ENCODE measurements at regions not wholly inside any gene's neighbourhood (a gene's known extent, or its start where the extent isn't known, plus 50 kb on each side); places are given as distances from the start of the nearest gene placed in this dataset.

DNA sequence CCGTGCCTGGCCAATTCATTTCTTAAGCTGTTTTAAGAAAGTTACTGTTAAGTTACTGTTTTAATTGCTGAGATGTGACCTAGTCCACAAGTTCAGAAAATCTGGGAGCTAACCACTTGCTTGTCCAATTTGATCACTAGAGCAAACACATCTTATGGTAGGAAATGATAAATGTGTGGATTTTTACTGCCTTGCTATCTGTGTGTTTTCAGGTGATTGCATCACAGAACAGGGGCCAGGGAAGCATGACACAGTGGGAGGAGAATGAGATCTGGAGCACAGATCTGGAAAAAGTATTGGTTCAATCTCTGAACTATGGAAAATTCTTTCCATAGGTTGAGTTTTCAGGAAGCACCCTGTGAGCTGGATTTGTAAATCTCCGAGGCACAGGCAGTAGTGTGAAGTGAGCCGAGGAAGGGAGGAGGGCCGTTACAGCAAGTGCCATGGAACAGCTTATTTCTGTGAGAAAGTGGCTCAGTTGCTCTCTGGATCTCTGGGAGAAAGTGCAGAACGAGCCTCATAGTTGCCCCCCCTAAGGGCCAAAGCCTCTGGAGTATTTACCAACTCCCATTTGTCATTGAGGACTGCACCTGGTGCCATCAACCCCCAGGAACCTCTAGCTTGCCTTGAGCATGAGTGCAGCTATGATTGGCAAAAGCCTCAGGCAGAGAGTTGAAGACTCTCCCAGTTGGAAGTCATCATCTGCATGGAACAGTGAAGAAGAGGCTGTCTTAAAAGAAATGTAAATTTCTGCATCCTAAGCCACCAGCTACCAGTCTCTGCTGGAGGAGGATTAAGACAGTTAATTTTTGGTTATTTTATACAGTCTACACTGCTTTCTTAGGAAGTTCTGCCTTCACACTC is 161.8 kb upstream of the CLINT1 start:
- H3K9ac ChIP-seq (ENCODE audit: low read length), result no peak overlapping the region
- H2AFZ ChIP-seq (ENCODE audit: low read length), result no peak overlapping the region
- no peaks in the 10 kb centered on the region for H3K4me1 ChIP-seq (ENCODE audit: low read length)
- H3K4me2 ChIP-seq (ENCODE audit: low read depth, low read length), result no peak overlapping the region
- H4K20me1 ChIP-seq (ENCODE audit: insufficient read depth, low read length), result no peaks in the 10 kb centered on the region
- TF ChIP-seq EZH2 (optimal IDR thresholded peaks at IDR 0.05; ENCODE audit: low read depth, low read length), result no peak
- no peak for TF ChIP-seq EZH2phosphoT487 (IDR thresholded peaks at IDR 0.05; ENCODE audit: low read length)
- no peak overlapping the region for H3K4me3 ChIP-seq (ENCODE audit: low read length)
- no peaks in the 10 kb centered on the region for H3K79me2 ChIP-seq (ENCODE audit: low read length)
- no peaks in the 10 kb centered on the region for H3K9me3 ChIP-seq (replicated peaks; ENCODE audit: insufficient read depth, low read length)
- H3F3A ChIP-seq (ENCODE audit: insufficient read depth, low read length), result no peaks in the 10 kb centered on the region
- no peaks in the 10 kb centered on the region for H3K36me3 ChIP-seq (replicated peaks; ENCODE audit: insufficient read depth, low read length)
- no peak overlapping the region for H3K27ac ChIP-seq (ENCODE audit: low read length)
- no peaks in the 10 kb centered on the region for H3K27me3 ChIP-seq (replicated peaks; ENCODE audit: insufficient read depth, low read length)
- no peak for DNase-seq
- no peaks in the 10 kb centered on the region for H3K9me2 ChIP-seq (replicated peaks; ENCODE audit: insufficient read depth, low read length)

DNA sequence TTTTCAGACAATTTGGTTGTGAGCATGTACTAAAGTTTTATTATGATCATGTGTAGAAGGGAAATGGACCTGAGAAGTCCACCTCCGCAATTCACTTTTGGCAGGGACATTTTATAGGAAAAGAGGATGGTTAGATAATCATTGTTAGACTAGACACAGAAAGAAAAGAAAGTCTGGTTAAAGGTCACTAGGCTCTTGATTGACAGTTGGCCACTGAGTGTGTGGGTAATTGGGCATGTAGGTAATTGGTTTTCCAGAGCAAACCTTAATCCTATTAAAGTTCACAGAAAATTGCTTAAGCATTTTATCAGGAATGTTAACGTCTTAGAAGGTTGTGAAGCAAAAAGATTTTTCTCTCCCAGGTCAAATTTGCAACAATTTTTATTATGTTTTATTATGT is 158.5 kb upstream of the CLINT1 start:
- no peaks in the 10 kb centered on the region for H4K20me1 ChIP-seq (ENCODE audit: insufficient read depth, low read length)

DNA sequence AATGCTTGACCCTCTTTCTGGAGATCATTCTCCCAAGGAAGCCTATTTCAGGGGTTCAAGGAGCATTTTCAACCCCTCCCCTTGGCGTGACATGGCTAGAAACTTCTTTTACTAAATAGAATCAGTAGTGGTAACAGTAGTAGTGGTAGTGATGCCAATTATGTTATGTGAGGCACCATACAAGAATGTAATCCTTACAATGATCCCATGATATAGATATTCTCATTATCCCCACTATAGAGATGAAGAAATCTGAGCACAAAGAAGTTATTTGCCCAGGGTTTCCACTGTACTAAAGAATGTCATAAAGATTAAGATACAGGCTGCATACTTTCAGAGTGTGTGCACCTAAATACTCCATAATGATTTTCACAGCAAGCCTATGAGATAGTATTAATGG is 155.4 kb upstream of the CLINT1 start:
- Histone ChIP-seq H3F3A (ENCODE audit: insufficient read depth, low read length) (no peaks in the 10 kb centered on the region), H3K4me2 (ENCODE audit: low read depth, low read length) (no peak overlapping the region), H2AFZ (ENCODE audit: low read length) (no peak overlapping the region), H3K4me3 (ENCODE audit: low read length) (no peak overlapping the region), H3K79me2 (ENCODE audit: low read length) (no peaks in the 10 kb centered on the region), H3K27me3 (replicated peaks; ENCODE audit: insufficient read depth, low read length) (no peaks in the 10 kb centered on the region), H3K4me1 (ENCODE audit: low read length) (no peaks in the 10 kb centered on the region), H3K36me3 (replicated peaks; ENCODE audit: insufficient read depth, low read length) (no peaks in the 10 kb centered on the region), H3K9ac (ENCODE audit: low read length) (no peak overlapping the region), H3K27ac (ENCODE audit: low read length) (no peak overlapping the region), H4K20me1 (ENCODE audit: insufficient read depth, low read length) (no peaks in the 10 kb centered on the region), H3K9me2 (replicated peaks; ENCODE audit: insufficient read depth, low read length) (no peaks in the 10 kb centered on the region), H3K9me3 (replicated peaks; ENCODE audit: insufficient read depth, low read length) (no peaks in the 10 kb centered on the region)
- no peak for DNase-seq
- TF ChIP-seq EZH2 (optimal IDR thresholded peaks at IDR 0.05; ENCODE audit: low read depth, low read length) (no peak), EZH2phosphoT487 (IDR thresholded peaks at IDR 0.05; ENCODE audit: low read length) (no peak)
- TF ChIP-seq, protein P1, sequence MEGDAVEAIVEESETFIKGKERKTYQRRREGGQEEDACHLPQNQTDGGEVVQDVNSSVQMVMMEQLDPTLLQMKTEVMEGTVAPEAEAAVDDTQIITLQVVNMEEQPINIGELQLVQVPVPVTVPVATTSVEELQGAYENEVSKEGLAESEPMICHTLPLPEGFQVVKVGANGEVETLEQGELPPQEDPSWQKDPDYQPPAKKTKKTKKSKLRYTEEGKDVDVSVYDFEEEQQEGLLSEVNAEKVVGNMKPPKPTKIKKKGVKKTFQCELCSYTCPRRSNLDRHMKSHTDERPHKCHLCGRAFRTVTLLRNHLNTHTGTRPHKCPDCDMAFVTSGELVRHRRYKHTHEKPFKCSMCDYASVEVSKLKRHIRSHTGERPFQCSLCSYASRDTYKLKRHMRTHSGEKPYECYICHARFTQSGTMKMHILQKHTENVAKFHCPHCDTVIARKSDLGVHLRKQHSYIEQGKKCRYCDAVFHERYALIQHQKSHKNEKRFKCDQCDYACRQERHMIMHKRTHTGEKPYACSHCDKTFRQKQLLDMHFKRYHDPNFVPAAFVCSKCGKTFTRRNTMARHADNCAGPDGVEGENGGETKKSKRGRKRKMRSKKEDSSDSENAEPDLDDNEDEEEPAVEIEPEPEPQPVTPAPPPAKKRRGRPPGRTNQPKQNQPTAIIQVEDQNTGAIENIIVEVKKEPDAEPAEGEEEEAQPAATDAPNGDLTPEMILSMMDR (IDR thresholded peaks at IDR 0.05; ENCODE audit: low read length), result no peak

More for the DNA sequence above, 158.5 kb upstream of the CLINT1 start:
- Histone ChIP-seq H3F3A (ENCODE audit: insufficient read depth, low read length) (no peaks in the 10 kb centered on the region), H3K9me3 (replicated peaks; ENCODE audit: insufficient read depth, low read length) (no peaks in the 10 kb centered on the region), H3K9ac (ENCODE audit: low read length) (no peak overlapping the region), H3K4me3 (ENCODE audit: low read length) (no peak overlapping the region), H3K79me2 (ENCODE audit: low read length) (no peaks in the 10 kb centered on the region), H3K4me1 (ENCODE audit: low read length) (no peaks in the 10 kb centered on the region), H3K27me3 (replicated peaks; ENCODE audit: insufficient read depth, low read length) (no peaks in the 10 kb centered on the region), H3K27ac (ENCODE audit: low read length) (no peak overlapping the region), H3K4me2 (ENCODE audit: low read depth, low read length) (no peak overlapping the region), H3K36me3 (replicated peaks; ENCODE audit: insufficient read depth, low read length) (no peaks in the 10 kb centered on the region), H2AFZ (ENCODE audit: low read length) (no peak overlapping the region), H3K9me2 (replicated peaks; ENCODE audit: insufficient read depth, low read length) (no peaks in the 10 kb centered on the region)
- TF ChIP-seq EZH2 (optimal IDR thresholded peaks at IDR 0.05; ENCODE audit: low read depth, low read length) (no peak), EZH2phosphoT487 (IDR thresholded peaks at IDR 0.05; ENCODE audit: low read length) (no peak)
- TF ChIP-seq, protein P1 (IDR thresholded peaks at IDR 0.05; ENCODE audit: low read length), result no peak
- DNase-seq, result no peak

DNA sequence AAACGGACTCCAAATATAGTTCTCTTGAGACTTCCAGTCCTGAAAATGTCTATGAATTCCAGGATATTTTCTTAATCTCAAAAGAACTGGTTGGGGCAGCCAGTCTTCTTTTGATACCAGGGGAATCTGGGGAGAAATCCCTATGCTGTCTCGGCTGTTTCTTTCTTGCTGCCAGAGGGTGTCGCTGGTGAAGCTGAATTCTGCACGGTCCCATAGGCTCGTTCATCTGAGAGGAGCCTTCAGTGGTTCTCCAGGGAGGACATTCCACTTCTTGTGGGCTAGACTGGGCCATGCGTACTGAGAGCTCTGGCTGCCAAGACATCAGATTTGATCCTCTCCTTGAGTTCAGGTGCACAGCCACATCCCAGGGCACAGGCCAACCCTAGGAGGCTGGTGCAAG is 155.0 kb upstream of the CLINT1 start:
- no peaks in the 10 kb centered on the region for H3K9me2 ChIP-seq (replicated peaks; ENCODE audit: insufficient read depth, low read length)
- no peaks in the 10 kb centered on the region for H3K36me3 ChIP-seq (replicated peaks; ENCODE audit: insufficient read depth, low read length)
- no peak for TF ChIP-seq EZH2phosphoT487 (IDR thresholded peaks at IDR 0.05; ENCODE audit: low read length)
- TF ChIP-seq EZH2 (optimal IDR thresholded peaks at IDR 0.05; ENCODE audit: low read depth, low read length), result no peak
- TF ChIP-seq, protein P1 (IDR thresholded peaks at IDR 0.05; ENCODE audit: low read length), result peak; percentile 55
- H3K27me3 ChIP-seq (replicated peaks; ENCODE audit: insufficient read depth, low read length), result no peaks in the 10 kb centered on the region
- H3K9me3 ChIP-seq (replicated peaks; ENCODE audit: insufficient read depth, low read length), result no peaks in the 10 kb centered on the region
- no peaks in the 10 kb centered on the region for H4K20me1 ChIP-seq (ENCODE audit: insufficient read depth, low read length)
- H3K4me1 ChIP-seq (ENCODE audit: low read length), result no peaks in the 10 kb centered on the region
- H2AFZ ChIP-seq (ENCODE audit: low read length), result no peak overlapping the region
- no peak overlapping the region for H3K27ac ChIP-seq (ENCODE audit: low read length)
- H3F3A ChIP-seq (ENCODE audit: insufficient read depth, low read length), result no peaks in the 10 kb centered on the region
- no peaks in the 10 kb centered on the region for H3K79me2 ChIP-seq (ENCODE audit: low read length)
- H3K4me3 ChIP-seq (ENCODE audit: low read length), result no peak overlapping the region
- DNase-seq, result peak; percentile 20
- H3K4me2 ChIP-seq (ENCODE audit: low read depth, low read length), result no peak overlapping the region
- no peak overlapping the region for H3K9ac ChIP-seq (ENCODE audit: low read length)

All from MM.1S (cell line).